H1 (cell line): ENCODE measurements at regions not wholly inside any gene's neighbourhood (a gene's known extent, or its start where the extent isn't known, plus 50 kb on each side); places are given as distances from the start of the nearest gene placed in this dataset.

ENCODE experiments used
- CTCF ChIA-PET: fragments of 300-600 bp; sonication (Branson Sonifier 250); formaldehyde crosslinking; loops from one replicate; lab custom pipeline; 2021; ENCODE audit not compliant: partially characterized antibody; lab: Charles Lee
- POLR2A ChIA-PET: fragments of 300-600 bp; sonication (Branson Sonifier 250); formaldehyde crosslinking; loops from one replicate; lab custom pipeline; 2021; ENCODE audit warnings: inconsistent platforms; ENCODE audit not compliant: partially characterized antibody; lab: Charles Lee
- DNase-seq, 2 experiments: peaks; one replicate each; pipeline versions ENCODE4 v3.0.0 to v3.0.0-alpha.2; 2010 to 2022; ENCODE audit warnings: low spot score in 2 of 2, low read depth in 1 of 2, mixed read lengths in 1 of 2
- FAIRE-seq: peaks from 2 replicates; lab custom pipeline; 2011; peaks lifted over from hg19 to GRCh38; lab: Jason Lieb, UNC
- H2AFZ ChIP-seq: 2 replicates; pipeline ENCODE4 v1.8.1; 2012; ENCODE audit warnings: low read length, inconsistent platforms
- H2AK5ac ChIP-seq: 2 replicates; pipeline ENCODE4 v1.6.1; 2013; ENCODE audit warnings: low read depth, low read length
- H2BK120ac ChIP-seq: replicated peaks from 2 replicates; pipeline ENCODE3; 2013; ENCODE audit warnings: low read depth, low read length, inconsistent platforms
- H2BK12ac ChIP-seq: 2 replicates; pipeline ENCODE4 v1.6.1; 2013; ENCODE audit warnings: low read depth, low read length
- H2BK15ac ChIP-seq: 2 replicates; pipeline ENCODE4 v1.6.1; 2013; ENCODE audit warnings: low read length
- H2BK20ac ChIP-seq: 2 replicates; pipeline ENCODE4 v1.6.1; 2013; ENCODE audit warnings: low read length
- H2BK5ac ChIP-seq: 2 replicates; pipeline ENCODE4 v1.6.1; 2013; ENCODE audit warnings: low read depth, low read length
- H3K14ac ChIP-seq: 2 replicates; pipeline ENCODE4 v1.6.1; 2013; ENCODE audit warnings: inconsistent platforms; ENCODE audit not compliant: insufficient read length
- H3K18ac ChIP-seq: 2 replicates; pipeline ENCODE4 v1.6.1; 2013; ENCODE audit warnings: low read length; ENCODE audit errors: extremely low read depth
- H3K23ac ChIP-seq: 2 replicates; pipeline ENCODE4 v1.6.1; 2013; ENCODE audit warnings: inconsistent platforms; ENCODE audit not compliant: insufficient read length
- H3K23me2 ChIP-seq: 2 replicates; pipeline ENCODE4 v1.6.1; 2013; ENCODE audit warnings: low read depth, low read length
- H3K27ac ChIP-seq: 2 replicates; pipeline ENCODE4 v1.6.1; 2011; ENCODE audit warnings: low read depth, low read length, inconsistent platforms
- H3K27me3 ChIP-seq, 4 experiments: replicated peaks in 1 of 4; 1 replicate in 1 of 4; 2 replicates in 3 of 4; pipeline versions ENCODE4 v1.6.1 to v1.8.1; 2011 to 2013; ENCODE audit warnings: low read length in 3 of 4, mild to moderate bottlenecking in 3 of 4, inconsistent platforms in 2 of 4, mixed read lengths in 2 of 4, moderate library complexity in 1 of 4; ENCODE audit not compliant: control insufficient read depth in 3 of 4, insufficient read depth in 3 of 4; ENCODE audit errors: extremely low read depth in 1 of 4
- H3K36me3 ChIP-seq, 4 experiments: 2 replicates each; pipeline versions ENCODE4 v1.6.1 to v1.8.1; 2011 to 2013; ENCODE audit warnings: mild to moderate bottlenecking in 4 of 4, low read length in 3 of 4, moderate library complexity in 2 of 4, control low read depth in 1 of 4, inconsistent platforms in 1 of 4; ENCODE audit not compliant: insufficient read depth in 4 of 4, control insufficient read depth in 2 of 4
- H3K4ac ChIP-seq: replicated peaks from 2 replicates; pipeline ENCODE3; 2013; ENCODE audit warnings: low read length, low read depth, mixed read lengths, inconsistent platforms; ENCODE audit not compliant: insufficient read length
- H3K4me1 ChIP-seq, 4 experiments: replicated peaks in 1 of 4; 1 replicate in 1 of 4; 2 replicates in 3 of 4; pipeline versions ENCODE4 v1.6.1 to v1.8.1; 2011 to 2013; ENCODE audit warnings: low read length in 3 of 4, inconsistent platforms in 2 of 4, mixed read lengths in 1 of 4; ENCODE audit not compliant: insufficient read depth in 4 of 4, control insufficient read depth in 3 of 4
- H3K4me2 ChIP-seq, 2 experiments: 2 replicates each; pipeline versions ENCODE4 v1.6.1 to v1.8.1; 2011 to 2013; ENCODE audit warnings: low read depth in 2 of 2, low read length in 2 of 2, control low read depth in 1 of 2, inconsistent platforms in 1 of 2, mild to moderate bottlenecking in 1 of 2; ENCODE audit not compliant: insufficient read depth in 1 of 2
- H3K4me3 ChIP-seq, 4 experiments: fragments of 200-600, 300-600 bp in 1 of 4; sonication (generic), shearing (Covaris generic), sonication (Bioruptor Twin) in 1 of 4; 2 replicates each; pipeline versions ENCODE4 v1.5.1 to v1.8.1; 2011 to 2016; ENCODE audit warnings: low read length in 4 of 4, low read depth in 3 of 4, control low read depth in 2 of 4, inconsistent platforms in 2 of 4, mild to moderate bottlenecking in 2 of 4, mixed read lengths in 1 of 4, moderate library complexity in 1 of 4; ENCODE audit not compliant: insufficient read depth in 2 of 4; ENCODE audit errors: extremely low read depth in 1 of 4
- H3K56ac ChIP-seq: replicated peaks from 2 replicates; pipeline ENCODE3; 2013; ENCODE audit warnings: low read depth, mild to moderate bottlenecking, mixed read lengths, low read length, inconsistent platforms; ENCODE audit not compliant: insufficient read length
- H3K79me1 ChIP-seq: 2 replicates; pipeline ENCODE4 v1.6.1; 2013; ENCODE audit warnings: low read depth, low read length, control low read depth
- H3K79me2 ChIP-seq, 2 experiments: 2 replicates each; pipeline versions ENCODE4 v1.6.1 to v1.8.1; 2012 to 2013; ENCODE audit warnings: low read length in 2 of 2, mild to moderate bottlenecking in 2 of 2, inconsistent platforms in 1 of 2; ENCODE audit not compliant: insufficient read depth in 2 of 2, control insufficient read depth in 1 of 2
- H3K9ac ChIP-seq, 4 experiments: replicated peaks in 1 of 4; 1 replicate in 1 of 4; 2 replicates in 3 of 4; pipeline versions ENCODE4 v1.6.1 to v1.8.1; 2011 to 2013; ENCODE audit warnings: low read depth in 3 of 4, low read length in 3 of 4, control low read depth in 2 of 4, mild to moderate bottlenecking in 2 of 4, moderate library complexity in 2 of 4, inconsistent platforms in 1 of 4; ENCODE audit errors: extremely low read depth in 1 of 4
- H3K9me3 ChIP-seq, 2 experiments: 2 replicates each; pipeline versions ENCODE4 v1.6.1 to v1.8.1; 2012 to 2013; ENCODE audit warnings: mild to moderate bottlenecking in 2 of 2, moderate library complexity in 2 of 2, control low read depth in 1 of 2, inconsistent platforms in 1 of 2, low read depth in 1 of 2, low read length in 1 of 2, mixed read lengths in 1 of 2; ENCODE audit not compliant: insufficient read depth in 2 of 2
- H4K20me1 ChIP-seq, 2 experiments: replicated peaks in 1 of 2; 2 replicates each; pipeline versions ENCODE3 to v1.8.1; 2011 to 2013; ENCODE audit warnings: inconsistent platforms in 2 of 2, low read length in 2 of 2, mild to moderate bottlenecking in 1 of 2; ENCODE audit not compliant: insufficient read depth in 2 of 2, control insufficient read depth in 1 of 2
- H4K5ac ChIP-seq: 2 replicates; pipeline ENCODE4 v1.6.1; 2013; ENCODE audit warnings: low read length, low read depth, mixed read lengths, inconsistent platforms; ENCODE audit not compliant: insufficient read length
- H4K8ac ChIP-seq: 2 replicates; pipeline ENCODE4 v1.8.0; 2013; ENCODE audit warnings: mild to moderate bottlenecking, moderate library complexity, low read length, inconsistent platforms; ENCODE audit not compliant: insufficient read depth; ENCODE audit errors: extremely low read depth
- H4K91ac ChIP-seq: replicated peaks from 2 replicates; pipeline ENCODE3; 2013; ENCODE audit warnings: low read length, mixed read lengths, inconsistent platforms; ENCODE audit not compliant: insufficient read length
- ASH2L ChIP-seq: fragments of 200-600, 300-600 bp; sonication (generic); IDR thresholded peaks from one replicate; pipeline ENCODE4 v1.7.1; 2017; ENCODE audit warnings: low read length
- CEBPB ChIP-seq: IDR thresholded peaks from 2 replicates; pipeline ENCODE4 v1.6.1; 2012; ENCODE audit warnings: low read depth, low read length
- CTCF ChIP-seq, 3 experiments: IDR thresholded peaks; 1 replicate in 2 of 3; 2 replicates in 1 of 3; pipeline versions ENCODE4 v1.5.1 to v1.6.1; 2011; ENCODE audit warnings: low read length in 3 of 3, mild to moderate bottlenecking in 3 of 3, inconsistent platforms in 2 of 3, low read depth in 1 of 3, moderate library complexity in 1 of 3; ENCODE audit not compliant: insufficient read depth in 1 of 3; ENCODE audit errors: control extremely low read depth in 1 of 3
- JUN ChIP-seq: IDR thresholded peaks from 2 replicates; pipeline ENCODE4 v1.6.1; 2011; ENCODE audit warnings: low read depth, mild to moderate bottlenecking, improper control_type of control experiment, low read length
- KDM4A ChIP-seq: IDR thresholded peaks from one replicate; pipeline ENCODE4 v1.7.1; 2012; ENCODE audit warnings: low read depth, mild to moderate bottlenecking, moderate library complexity, low read length, inconsistent platforms; ENCODE audit not compliant: severe bottlenecking
- PHF8 ChIP-seq: fragments of 200-600 bp; sonication (generic); conservative IDR thresholded peaks from 2 replicates; pipeline ENCODE4 v1.7.1; 2012; ENCODE audit warnings: low read depth, mild to moderate bottlenecking, inconsistent platforms, low read length, moderate library complexity
- SAP30 ChIP-seq: fragments of 300-600 bp; sonication (generic); IDR thresholded peaks from 2 replicates; pipeline ENCODE4 v1.7.1; 2012; ENCODE audit warnings: low read length, moderate library complexity, mild to moderate bottlenecking, inconsistent platforms; ENCODE audit not compliant: insufficient read depth, insufficient replicate concordance
- SIX5 ChIP-seq: IDR thresholded peaks from 2 replicates; pipeline ENCODE4 v1.6.1; 2011; ENCODE audit warnings: mild to moderate bottlenecking, low read depth, low read length
- TBP ChIP-seq: IDR thresholded peaks from 2 replicates; pipeline ENCODE4 v1.6.1; 2011; ENCODE audit warnings: low read depth, low read length, improper control_type of control experiment
- WGBS, 2 experiments: shearing (Covaris generic) in 1 of 2; methylation state at CpG; one replicate each; pipeline versions ENCODE4 v1.1.6 to v1.1.7; 2013 to 2015; ENCODE audit warnings: low lambda C conversion rate in 2 of 2, mixed read lengths in 2 of 2, inconsistent platforms in 1 of 2, low coverage in 1 of 2, missing lambda C conversion rate in 1 of 2; ENCODE audit not compliant: insufficient replicate concordance in 2 of 2, insufficient coverage in 1 of 2, insufficient read length in 1 of 2; ENCODE audit errors: extremely low coverage in 1 of 2, missing lambda C conversion rate in 1 of 2; 5-methylcytosine and 5-hydroxymethylcytosine counted together
- TF ChIP-seq, protein P1 (sequence below): IDR thresholded peaks from 2 replicates; pipeline ENCODE4 v1.6.1; 2011; ENCODE audit warnings: low read depth, mild to moderate bottlenecking, low read length; ENCODE audit not compliant: insufficient read depth

DNA sequence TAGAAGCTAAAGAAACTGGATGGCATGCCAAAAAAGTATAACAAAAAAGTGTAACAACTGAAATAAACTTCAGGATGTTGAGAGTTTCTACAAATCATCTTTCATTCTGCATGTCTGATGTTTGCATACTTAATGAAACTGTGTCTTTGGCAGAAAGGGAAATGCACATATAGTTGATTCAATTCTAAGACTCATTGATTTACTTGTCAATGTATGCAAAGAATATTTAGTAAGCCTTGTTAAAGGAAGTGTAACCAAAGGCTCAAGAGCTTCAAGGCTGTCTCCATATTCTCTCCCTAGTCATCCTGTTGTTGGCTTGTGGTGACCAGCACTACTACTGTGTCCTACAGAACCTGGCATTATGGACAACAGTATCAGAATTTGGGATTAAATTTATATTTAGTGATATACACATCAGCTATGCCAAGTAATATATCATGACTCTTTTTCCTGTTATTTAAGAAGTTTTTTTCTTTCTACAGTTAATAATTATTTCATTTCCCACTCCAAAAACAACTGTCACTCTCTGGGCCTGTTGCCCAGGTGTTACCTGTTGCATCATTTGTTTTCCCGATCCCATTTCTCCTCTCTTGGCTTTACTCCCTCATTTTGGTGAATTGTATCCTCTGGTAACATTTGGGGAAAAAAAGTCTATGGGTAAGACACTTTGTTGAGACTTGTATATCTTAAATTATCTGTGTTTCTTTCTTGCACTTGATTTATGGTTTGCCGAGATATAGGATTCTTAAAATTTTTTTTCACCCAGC is 226.6 kb upstream of the BMPER start:
- Histone ChIP-seq H3K9ac (no peak overlapping the region), H4K8ac (no peak overlapping the region), H3K79me1 (no peaks in the 10 kb centered on the region), H4K91ac (no peak overlapping the region), H2BK15ac (no peak overlapping the region), H3K14ac (no peak overlapping the region), H3K23me2 (no peaks in the 10 kb centered on the region), H4K20me1 (no peaks in the 10 kb centered on the region), H3K79me2 (no peaks in the 10 kb centered on the region), H2BK12ac (no peak overlapping the region), H3K4me2 (no peak overlapping the region), H2AFZ (no peak overlapping the region), H3K18ac (no peak overlapping the region), H3K36me3 (no peaks in the 10 kb centered on the region), H3K56ac (no peak overlapping the region), H3K4me3 (no peak overlapping the region), H2BK20ac (no peak overlapping the region), H2BK5ac (no peak overlapping the region), H3K4ac (no peak overlapping the region), H3K27me3 (no peaks in the 10 kb centered on the region), H2AK5ac (no peak overlapping the region), H2BK120ac (no peak overlapping the region), H3K27ac (no peak overlapping the region), H3K23ac (no peak overlapping the region), H3K9me3 (no peaks in the 10 kb centered on the region), H3K4me1 (peaks cover 0 to 7% (median 4%) of the 10 kb centered on the region in 4 experiments; a peak in 5 of 7 replicates), H4K5ac (no peak overlapping the region)
- CTCF ChIA-PET: interaction anchor here (0.6 kb wide), 1 partner anchor 1223 kb away, joined by 3 read pairs; no protein-coding TSS in a partner anchor
- WGBS, 2 experiments: 88% methylated on average over 2 of the region's 2 CpGs; no CpG with 5 or more reads in 1 of the 2 experiments
- POLR2A ChIA-PET: no interaction called here
- no peak for FAIRE-seq
- no peak for DNase-seq
- TF ChIP-seq SIX5 (no peak), ASH2L (no peak), TBP (no peak), CTCF (IDR thresholded peaks at IDR 0.05; ENCODE audit: control extremely low read depth in 1 of 3, insufficient read depth in 1 of 3, low read depth in 1 of 3, low read length in 3 of 3) (no peak), KDM4A (no peak), SAP30 (no peak), CEBPB (no peak), JUN (no peak), PHF8 (no peak)
- TF ChIP-seq, protein P1, sequence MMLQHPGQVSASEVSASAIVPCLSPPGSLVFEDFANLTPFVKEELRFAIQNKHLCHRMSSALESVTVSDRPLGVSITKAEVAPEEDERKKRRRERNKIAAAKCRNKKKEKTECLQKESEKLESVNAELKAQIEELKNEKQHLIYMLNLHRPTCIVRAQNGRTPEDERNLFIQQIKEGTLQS: no peak
